GM21528 (cell line): ENCODE measurements at regions not wholly inside any gene's neighbourhood (a gene's known extent, or its start where the extent isn't known, plus 50 kb on each side); places are given as distances from the start of the nearest gene placed in this dataset.
"Not testable (repeated sequence)": the region's sequence is repeated elsewhere in the genome, so short reads cannot be mapped to it uniquely, and the experiment has no call there.

Experiments
- ATAC-seq: cut with Tn5 transposase; IDR thresholded peaks from one replicate; pipeline ENCODE4 v1.9.1; 2021; ENCODE audit warnings: mild to moderate bottlenecking, moderate library complexity; ENCODE audit not compliant: unreplicated experiment, low FRiP score

DNA sequence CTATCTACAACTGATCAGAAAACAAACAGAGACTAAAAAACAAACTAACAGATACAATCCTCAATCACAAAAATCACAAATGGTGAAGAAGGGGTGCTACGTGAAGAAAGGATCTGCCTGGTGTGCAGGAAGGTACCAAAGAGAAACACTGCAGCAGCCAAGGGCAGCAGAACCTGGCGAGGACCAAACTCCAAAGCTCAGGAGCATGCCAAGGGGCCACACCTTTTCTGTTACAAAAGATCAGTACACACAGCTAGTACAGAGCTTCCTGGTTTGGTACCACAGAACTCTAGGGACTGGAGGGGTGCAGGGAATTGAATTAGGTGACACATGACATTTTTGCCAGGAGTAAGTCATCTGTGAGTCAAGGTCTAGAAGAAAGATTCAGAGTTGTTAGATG is 107.4 kb upstream of the GRM7 start:
- no peak for ATAC-seq

DNA sequence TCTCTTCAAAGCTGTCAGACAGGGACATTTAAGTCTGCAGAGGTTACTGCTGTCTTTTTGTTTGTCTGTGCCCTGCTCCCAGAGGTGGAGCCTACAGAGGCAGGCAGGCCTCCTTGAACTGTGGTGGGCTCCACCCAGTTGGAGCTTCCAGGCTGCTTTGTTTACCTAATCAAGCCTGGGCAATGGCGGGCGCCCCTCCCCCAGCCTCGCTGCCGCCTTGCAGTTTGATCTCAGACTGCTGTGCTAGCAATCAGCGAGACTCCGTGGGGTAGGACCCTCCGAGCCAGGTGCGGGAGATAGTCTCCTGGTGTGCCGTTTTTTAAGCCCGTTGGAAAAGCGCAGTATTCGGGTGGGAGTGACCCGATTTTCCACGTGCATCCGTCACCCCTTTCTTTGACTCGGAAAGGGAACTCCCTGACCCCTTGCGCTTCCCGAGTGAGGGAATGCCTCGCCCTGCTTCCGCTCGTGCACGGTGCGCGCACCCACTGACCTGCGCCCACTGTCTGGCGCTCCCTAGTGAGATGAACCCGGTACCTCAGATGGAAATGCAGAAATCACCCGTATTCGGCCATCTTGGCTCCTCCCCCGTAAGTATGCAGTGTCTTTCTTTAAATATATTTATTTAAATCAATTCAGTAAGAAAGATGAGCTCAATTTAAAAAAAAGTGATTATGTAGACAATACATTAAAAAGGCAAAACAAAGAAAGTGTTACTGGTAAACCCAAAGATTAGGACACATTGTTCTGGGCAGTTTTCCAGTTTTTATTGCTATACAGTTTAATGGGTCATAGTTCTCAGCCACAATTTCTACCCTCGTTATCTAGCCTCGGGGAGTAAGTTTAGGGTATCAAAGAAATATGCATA is 91.2 kb upstream of the GRM7 start:
- not testable (repeated sequence) for ATAC-seq

DNA sequence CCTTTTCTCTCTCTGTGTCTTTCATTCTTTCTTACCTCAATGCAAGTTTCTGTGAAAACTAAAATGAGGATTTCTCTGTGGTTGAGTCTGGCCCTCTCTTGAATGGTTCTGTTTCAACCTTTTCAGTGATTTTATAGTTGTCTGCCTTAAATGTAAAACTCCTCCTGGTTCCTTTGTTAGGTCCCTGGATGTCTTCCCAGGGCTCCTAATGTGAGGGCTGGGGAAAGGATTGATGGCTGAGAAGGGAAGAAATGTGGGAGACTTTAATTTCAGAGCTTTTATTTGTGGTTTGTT is 90.6 kb upstream of the GRM7 start:
- no peak for ATAC-seq

DNA sequence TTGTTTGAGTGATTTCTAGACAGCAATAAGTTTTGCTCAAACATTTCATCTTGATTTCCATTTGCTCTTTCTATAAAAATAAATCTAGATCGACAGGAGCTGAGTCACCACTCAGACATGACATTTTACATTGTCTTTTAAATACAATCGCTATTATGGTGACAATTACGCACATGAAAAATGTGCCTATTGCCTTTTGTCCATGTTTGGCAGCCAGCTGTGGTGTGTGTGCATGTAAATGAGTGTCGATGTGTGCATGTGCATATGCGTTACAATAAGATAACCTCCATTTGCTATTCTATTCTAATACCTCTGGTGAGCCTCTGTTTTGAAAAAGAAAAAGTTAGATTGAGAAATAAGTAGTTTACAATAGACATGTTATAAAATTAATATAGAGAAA is 89.7 kb upstream of the GRM7 start:
- ATAC-seq, result no peak

DNA sequence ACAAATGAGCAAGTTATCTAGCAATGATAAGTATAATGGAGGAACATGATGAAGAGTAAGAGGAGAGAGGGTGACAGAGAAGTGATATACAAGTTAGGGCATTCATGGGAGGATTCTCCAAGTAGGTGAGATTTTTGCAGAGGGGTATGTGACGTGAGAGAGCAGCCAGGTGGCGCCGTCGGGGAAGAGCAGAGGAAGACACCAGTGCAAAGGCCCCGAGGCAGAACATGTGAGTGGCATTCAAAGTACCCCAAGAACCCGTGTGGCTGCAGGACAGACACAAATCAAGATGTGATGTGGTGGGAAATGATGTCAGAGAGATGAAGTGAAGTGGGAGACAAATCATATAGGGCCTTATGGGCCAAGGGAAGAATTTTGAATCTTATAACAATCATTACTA is 81.8 kb upstream of the GRM7 start:
- ATAC-seq, result no peak

DNA sequence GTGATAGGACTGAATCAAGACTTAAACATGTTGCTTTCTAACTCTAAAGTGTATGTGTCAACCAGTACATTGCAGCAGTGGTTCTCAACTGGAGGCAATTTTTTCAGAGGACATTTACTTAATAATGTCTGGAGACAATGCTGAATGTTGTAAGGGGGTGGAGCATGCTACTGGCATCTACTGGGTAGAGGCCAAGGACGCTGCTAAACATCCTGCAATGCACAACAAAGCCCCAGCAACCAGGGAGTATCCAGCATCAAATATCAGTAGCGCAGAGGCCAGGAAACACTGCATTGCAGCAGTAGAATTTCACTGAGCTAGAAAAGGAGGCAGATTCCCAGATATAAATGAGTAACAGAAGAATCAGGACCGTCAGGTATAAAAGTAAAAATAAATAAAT is 79.8 kb upstream of the GRM7 start:
- no peak for ATAC-seq

DNA sequence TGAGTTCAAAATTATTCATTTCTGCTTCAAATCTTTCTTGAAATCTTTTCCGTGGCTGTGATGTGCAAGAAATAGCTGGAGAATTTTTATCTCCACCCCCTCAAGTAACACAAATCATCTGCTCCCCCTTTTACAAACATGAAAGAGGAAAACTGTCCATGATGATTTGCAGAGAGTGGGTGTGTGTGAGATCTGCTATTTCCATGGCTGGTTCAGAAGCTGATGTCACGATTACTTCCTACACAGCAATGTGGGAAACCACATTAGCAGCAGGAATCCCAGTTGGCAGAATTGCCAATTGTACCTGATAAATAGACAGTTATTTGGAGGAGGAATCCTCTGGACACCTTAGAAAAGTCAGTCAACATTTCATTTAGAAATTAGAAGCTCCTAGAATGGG is 75.2 kb upstream of the GRM7 start:
- ATAC-seq, result no peak

DNA sequence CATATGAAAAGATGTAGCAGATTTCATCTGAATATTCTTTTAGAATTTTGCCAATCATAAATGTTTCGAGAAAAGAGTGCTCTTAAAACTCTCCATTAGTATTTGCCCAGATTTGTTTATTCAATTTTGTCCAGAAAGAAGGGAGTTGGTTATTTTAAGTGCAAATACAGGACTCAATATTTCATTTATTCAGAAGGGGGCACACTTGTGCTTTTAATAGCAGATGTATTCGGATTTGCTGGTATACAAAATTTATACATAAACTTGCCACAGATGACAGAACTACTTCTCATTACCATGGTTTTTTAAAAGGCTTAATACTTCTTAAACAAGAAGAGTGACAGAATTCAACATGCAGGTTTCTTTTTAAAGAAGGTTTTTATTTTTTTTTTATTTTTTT is 69.8 kb upstream of the GRM7 start:
- no peak for ATAC-seq

DNA sequence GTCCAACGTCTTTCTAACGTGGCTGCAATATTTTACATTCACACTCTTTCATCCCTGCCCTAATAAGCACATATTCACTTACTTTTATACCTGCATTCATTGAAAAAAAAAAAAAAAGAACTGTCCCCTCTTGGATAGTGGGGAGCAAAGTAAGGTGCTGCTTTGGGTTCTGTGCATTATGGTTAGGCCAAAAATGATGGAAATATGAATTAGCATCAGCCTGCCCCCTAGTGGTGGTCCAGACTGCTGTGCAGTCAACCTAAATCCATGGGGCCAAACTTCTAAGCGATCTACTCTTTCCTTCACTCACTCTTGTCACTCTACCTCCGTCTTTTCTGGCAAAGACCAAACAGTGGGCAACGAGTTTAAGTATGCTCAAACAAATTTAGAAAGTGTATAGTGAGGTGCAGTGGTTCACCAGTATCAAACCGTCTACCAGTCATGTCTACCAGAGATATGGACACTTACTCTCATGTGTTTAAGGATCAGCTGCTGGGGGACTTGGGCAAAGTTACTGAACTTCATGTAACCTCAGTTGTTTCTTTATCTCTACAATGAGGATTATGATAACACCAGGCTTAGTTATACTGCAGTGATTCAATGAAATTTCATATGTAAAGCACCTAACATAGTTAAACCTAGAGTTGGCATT is 61.5 kb upstream of the GRM7 start:
- ATAC-seq, result no peak

DNA sequence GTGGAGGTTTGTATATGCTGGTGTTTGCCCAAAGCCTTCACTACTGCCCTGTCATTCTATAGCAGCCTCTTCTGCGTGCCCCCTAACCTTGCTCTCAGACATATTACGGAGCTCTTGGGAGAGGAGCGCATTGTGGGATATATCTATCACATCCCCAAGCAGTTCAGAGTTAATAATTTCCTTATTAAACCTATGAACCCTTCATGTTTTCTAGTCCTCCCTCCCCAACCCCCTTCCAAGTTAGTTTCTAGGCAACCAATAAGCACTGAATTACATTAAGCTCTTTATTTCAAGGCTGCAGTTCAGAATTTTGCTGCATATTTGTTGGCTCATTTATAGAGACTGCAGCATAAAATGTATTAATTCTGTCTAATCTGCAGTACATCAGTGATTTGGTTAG is 57.3 kb upstream of the GRM7 start:
- ATAC-seq, result no peak

DNA sequence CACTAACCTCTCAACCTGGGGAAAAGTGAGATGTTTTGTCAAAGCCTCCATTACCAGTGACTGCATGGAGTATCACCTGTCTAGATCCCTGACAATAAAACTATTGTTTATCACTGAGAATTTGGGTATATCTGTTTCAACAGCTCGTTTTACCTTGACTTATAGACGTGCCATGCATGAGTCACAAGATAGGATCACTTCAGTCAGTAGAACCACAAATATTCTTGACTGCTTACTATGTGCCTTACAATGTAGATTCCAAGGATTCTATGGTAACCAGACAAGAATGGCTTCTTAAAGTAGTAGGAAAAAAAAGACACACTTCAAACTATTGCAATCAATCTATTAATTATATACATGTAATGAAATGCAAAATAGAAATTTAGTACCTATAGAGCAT is 55.7 kb upstream of the GRM7 start:
- ATAC-seq, result no peak

DNA sequence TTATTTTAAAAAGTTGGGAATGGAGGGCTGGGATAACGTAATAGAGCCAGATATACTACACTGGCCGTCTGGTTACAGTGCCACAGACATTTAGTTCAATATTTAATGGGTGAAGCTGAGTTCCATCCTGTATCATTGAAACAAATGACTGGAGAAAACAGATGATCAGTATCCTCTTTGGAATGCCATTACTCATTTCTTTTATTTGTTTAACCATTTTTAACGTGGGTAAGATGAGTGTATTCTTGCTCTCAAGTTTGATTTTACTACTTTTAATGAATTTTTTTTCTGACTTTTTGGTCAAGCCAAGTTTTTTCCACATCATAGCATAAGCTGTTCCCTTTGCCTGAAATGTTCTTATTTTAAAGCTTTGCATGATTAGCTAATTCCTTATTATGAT is 53.9 kb upstream of the GRM7 start:
- no peak for ATAC-seq

DNA sequence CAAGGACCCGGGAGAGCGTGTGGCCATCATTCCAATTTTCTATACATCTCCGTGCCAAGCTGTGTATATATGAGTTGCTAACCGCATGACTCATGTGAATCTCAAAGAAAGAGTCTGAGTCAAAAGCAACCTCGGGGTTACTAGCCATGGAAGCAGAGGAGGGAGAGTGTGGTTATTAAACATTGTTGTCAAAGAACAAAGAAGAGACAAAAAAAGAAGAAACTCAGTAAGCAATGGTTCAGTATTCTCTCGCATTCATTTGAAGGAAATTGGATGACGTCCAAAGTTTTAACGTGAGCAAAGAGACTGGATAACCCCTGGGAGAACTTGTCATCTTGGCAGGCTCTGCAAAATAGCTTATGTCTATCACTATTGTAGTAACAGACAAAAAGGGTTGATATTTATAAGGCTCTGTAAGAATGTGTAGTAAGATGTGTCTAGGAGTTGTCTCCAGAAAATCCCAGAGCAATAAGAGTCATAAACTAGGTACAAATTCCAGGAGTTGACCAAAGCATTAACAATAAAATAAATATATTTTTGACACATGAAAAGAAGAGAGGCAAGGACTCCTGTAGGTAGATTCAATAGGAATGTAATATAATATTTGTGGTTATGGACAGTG is 52.8 kb upstream of the GRM7 start:
- no peak for ATAC-seq

DNA sequence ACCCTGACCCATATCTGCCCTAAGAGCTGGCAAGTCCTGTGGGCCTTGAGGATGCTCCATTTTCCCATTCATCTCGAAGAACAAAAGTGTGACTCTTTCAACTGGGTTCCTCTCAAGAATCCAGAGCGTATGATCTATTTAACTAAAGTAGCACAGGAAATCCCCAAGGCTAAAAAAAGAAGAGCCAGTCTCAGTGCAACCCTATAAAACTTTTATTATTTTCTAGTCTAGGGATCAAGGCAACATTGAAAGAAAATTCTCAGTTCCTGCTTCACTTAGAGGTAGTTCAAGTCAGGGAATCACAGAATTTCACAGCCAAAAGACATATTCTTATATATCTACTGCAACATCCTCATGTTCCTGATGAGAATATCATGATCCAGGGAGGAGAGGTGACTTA is 51.6 kb upstream of the GRM7 start:
- ATAC-seq, result no peak
